ENCODE measurements at regions not wholly inside any gene's neighbourhood (a gene's known extent, or its start where the extent isn't known, plus 50 kb on each side); places are given as distances from the start of the nearest gene placed in this dataset.

DNA sequence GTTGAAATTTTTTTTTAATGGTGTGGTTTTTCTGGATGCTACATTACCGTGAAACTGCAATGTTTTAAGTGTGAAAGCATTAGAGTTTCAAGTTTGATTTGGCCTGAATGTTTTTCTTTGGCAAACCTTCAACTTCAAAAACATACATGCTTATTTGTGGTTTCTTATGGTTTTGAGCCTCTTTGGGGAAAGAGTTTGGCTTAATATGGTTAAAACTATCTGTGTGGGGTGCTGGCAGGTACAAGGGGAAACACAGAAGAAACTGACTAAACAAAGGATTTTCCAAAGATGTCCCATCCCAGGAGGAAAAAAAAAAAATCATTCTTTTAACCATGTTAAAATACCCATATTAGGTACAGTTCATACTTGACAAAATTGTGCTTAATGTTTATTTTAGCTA, 121.1 kb downstream of the HGF start:
- Mint-ChIP-seq H3K9me3 (peaks cover 12% of the 10 kb centered on the region), H3K27ac (no peak overlapping the region), H3K4me1 (no peaks in the 10 kb centered on the region), H3K36me3 (no peaks in the 10 kb centered on the region), H3K27me3 (no peaks in the 10 kb centered on the region), H3K4me3 (no peak overlapping the region)
- no peak for DNase-seq
- CTCF ChIA-PET = no interaction called here

DNA sequence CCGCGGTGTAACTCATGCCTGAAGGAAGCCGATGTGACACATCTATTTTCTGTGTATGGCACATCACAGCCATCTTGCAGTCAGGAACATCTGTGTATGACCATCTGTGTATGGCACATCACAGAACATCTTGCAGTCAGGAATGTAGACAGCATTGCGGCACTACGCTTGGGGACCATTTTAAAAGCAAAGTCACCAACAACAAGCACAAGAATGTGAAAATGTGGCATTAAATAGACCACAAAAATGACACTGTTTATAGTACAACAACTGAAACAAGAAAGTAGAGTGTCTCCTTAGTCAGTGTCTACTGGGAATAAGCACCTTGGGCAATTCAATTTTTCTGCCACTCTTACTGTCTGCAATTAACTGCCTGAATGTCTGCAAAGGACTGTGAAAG, 124.4 kb downstream of the HGF start:
- Mint-ChIP-seq H3K27me3 (no peaks in the 10 kb centered on the region), H3K4me3 (no peak overlapping the region), H3K36me3 (no peaks in the 10 kb centered on the region), H3K27ac (no peak overlapping the region), H3K4me1 (no peaks in the 10 kb centered on the region), H3K9me3 (peaks cover 3% of the 10 kb centered on the region)
- DNase-seq = no peak
- CTCF ChIA-PET = no interaction called here

- H3K36me3 Mint-ChIP-seq = no peaks in the 10 kb centered on the region
- H3K9me3 Mint-ChIP-seq = peaks cover 4% of the 10 kb centered on the region
- H3K4me1 Mint-ChIP-seq = no peaks in the 10 kb centered on the region
- H3K4me3 Mint-ChIP-seq = no peak overlapping the region
- H3K27me3 Mint-ChIP-seq = no peaks in the 10 kb centered on the region
- CTCF ChIA-PET = no interaction called here
- no peak for DNase-seq
- H3K27ac Mint-ChIP-seq = no peak overlapping the region
Observed at GRCh38 chr7:81641873-81642272, 128.0 kb downstream of the HGF start.

- Mint-ChIP-seq H3K4me3 (no peak overlapping the region), H3K9me3 (peaks cover 4% of the 10 kb centered on the region), H3K27ac (no peak overlapping the region), H3K4me1 (no peaks in the 10 kb centered on the region), H3K27me3 (no peaks in the 10 kb centered on the region), H3K36me3 (no peaks in the 10 kb centered on the region)
- CTCF ChIA-PET = no interaction called here
- DNase-seq = no peak
Observed at GRCh38 chr7:81638198-81638597, 131.6 kb downstream of the HGF start.

DNA sequence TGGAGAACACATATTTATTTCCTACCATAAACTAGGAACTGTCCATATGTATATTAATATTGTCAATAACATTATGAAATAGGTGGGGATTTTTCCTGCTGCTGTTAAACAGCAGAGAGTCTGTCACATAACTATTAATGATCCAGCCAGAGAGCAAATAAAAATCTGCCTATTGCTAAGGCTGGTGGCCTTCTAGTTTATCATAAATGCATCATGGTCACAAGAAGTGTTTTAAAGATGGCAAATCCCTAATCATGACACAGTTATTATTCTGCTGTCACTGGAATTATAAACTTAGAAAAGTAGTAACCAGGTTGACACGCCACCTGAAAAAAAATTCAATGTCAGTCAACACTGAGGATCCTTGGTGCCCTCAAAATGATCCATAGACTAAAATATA, 132.3 kb downstream of the HGF start:
- H3K36me3 Mint-ChIP-seq = no peaks in the 10 kb centered on the region

DNA sequence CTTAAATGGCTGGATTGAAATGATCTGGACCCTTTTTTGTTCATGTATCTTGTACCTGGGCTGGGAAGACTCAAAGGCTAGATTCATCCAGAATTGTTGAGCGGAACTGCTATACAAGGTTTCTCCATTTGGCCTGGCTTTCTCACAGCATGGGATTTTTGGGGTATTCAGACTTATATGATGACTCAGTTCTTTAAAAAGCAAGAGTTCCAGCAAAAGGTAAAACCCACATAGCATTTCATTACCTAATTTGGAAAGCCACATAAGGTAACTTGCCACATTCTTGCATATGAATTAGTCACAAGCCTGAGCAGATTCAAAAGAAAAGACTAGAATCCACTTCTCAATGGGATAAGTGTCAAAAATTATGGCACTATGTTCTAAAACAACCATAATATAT, 137.4 kb downstream of the HGF start:
- Mint-ChIP-seq H3K27ac (no peak overlapping the region), H3K4me3 (no peak overlapping the region), H3K9me3 (peaks cover 6% of the 10 kb centered on the region), H3K4me1 (no peaks in the 10 kb centered on the region), H3K27me3 (no peaks in the 10 kb centered on the region), H3K36me3 (no peaks in the 10 kb centered on the region)
- CTCF ChIA-PET = no interaction called here
- DNase-seq = no peak

More for the DNA sequence above, 132.3 kb downstream of the HGF start:
- CTCF ChIA-PET = no interaction called here
- H3K27ac Mint-ChIP-seq = no peak overlapping the region
- H3K4me3 Mint-ChIP-seq = no peak overlapping the region
- H3K27me3 Mint-ChIP-seq = no peaks in the 10 kb centered on the region
- DNase-seq = no peak
- peaks cover 4% of the 10 kb centered on the region for H3K9me3 Mint-ChIP-seq
- no peaks in the 10 kb centered on the region for H3K4me1 Mint-ChIP-seq

- Mint-ChIP-seq H3K4me3 (no peak overlapping the region), H3K27ac (no peak overlapping the region)
- no peak for DNase-seq
Observed at GRCh38 chr7:81630600-81630999, 139.2 kb downstream of the HGF start.

GRCh38 chr7:81629702-81630101, 140.1 kb downstream of the HGF start:
- Mint-ChIP-seq H3K9me3 (peaks cover 6% of the 10 kb centered on the region), H3K4me3 (no peak overlapping the region), H3K36me3 (no peaks in the 10 kb centered on the region), H3K4me1 (no peaks in the 10 kb centered on the region), H3K27ac (no peak overlapping the region), H3K27me3 (no peaks in the 10 kb centered on the region)
- CTCF ChIA-PET = no interaction called here
- no peak for DNase-seq

More at GRCh38 chr7:81630600-81630999, 139.2 kb downstream of the HGF start:
- no peaks in the 10 kb centered on the region for H3K36me3 Mint-ChIP-seq
- H3K9me3 Mint-ChIP-seq = peaks cover 6% of the 10 kb centered on the region
- H3K4me1 Mint-ChIP-seq = no peaks in the 10 kb centered on the region
- no peaks in the 10 kb centered on the region for H3K27me3 Mint-ChIP-seq
- CTCF ChIA-PET = no interaction called here

GRCh38 chr7:81628951-81629350, 140.9 kb downstream of the HGF start:
- no peaks in the 10 kb centered on the region for H3K27me3 Mint-ChIP-seq
- CTCF ChIA-PET = no interaction called here
- DNase-seq = no peak
- no peak overlapping the region for H3K27ac Mint-ChIP-seq
- H3K4me3 Mint-ChIP-seq = no peak overlapping the region
- no peaks in the 10 kb centered on the region for H3K36me3 Mint-ChIP-seq
- no peaks in the 10 kb centered on the region for H3K4me1 Mint-ChIP-seq
- H3K9me3 Mint-ChIP-seq = peaks cover 6% of the 10 kb centered on the region

- Mint-ChIP-seq H3K4me1 (no peaks in the 10 kb centered on the region), H3K36me3 (no peaks in the 10 kb centered on the region), H3K27ac (no peak overlapping the region), H3K9me3 (peaks cover 6% of the 10 kb centered on the region), H3K4me3 (no peak overlapping the region), H3K27me3 (no peaks in the 10 kb centered on the region)
- CTCF ChIA-PET = no interaction called here
- DNase-seq = no peak
Observed at GRCh38 chr7:81627536-81628287, 142.1 kb downstream of the HGF start.

GRCh38 chr7:81626008-81626407, 143.8 kb downstream of the HGF start:
- peaks cover 4% of the 10 kb centered on the region for H3K9me3 Mint-ChIP-seq
- H3K27me3 Mint-ChIP-seq = no peaks in the 10 kb centered on the region
- CTCF ChIA-PET = no interaction called here

DNA sequence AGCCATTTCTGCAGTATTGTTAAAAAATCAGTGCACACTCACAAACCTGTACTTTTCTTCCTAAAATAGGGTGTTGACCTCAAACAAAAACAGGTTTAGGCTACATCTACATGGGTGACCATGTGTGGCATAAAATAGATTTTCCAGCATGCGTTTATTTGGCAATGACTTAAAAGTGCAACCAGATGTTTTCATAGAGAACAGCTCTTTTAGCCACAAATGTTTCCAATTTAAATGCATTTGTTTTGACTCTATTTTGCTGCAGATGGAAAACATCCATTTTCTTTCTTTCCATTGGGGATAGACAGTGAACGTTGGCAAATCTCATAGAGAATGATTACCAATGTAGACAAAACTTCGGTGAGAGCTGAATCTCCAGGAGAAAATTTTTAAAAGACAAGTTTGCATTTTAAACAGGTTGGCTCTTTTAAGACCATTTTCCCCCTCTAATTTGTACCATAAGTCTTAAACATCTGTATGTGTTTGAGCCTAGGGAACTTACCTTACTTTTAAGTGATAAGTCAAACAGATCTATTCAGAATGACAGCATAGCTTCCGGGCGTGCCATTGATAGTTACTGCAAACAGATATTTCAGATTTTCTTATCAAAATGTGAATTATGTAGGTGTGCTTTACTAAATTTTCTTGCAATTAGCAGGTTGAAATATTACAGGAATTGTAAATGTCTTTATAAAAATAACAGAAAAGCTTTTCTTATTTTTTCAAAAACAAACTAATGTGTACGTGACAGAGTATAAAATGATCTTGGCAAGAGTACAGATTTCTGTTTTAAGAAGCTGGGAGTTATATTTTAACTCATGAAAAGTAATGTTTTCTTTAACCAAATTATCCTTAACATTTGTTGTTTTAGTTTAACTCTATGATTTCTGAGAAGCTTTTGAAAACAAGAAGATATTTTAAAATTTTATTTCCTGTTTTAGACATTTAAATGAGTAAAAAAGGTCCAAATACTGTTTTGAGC, 144.9 kb downstream of the HGF start:
- Mint-ChIP-seq H3K36me3 (no peaks in the 10 kb centered on the region), H3K4me1 (no peaks in the 10 kb centered on the region), H3K4me3 (no peak overlapping the region), H3K27ac (no peak overlapping the region), H3K27me3 (no peaks in the 10 kb centered on the region), H3K9me3 (peaks cover 2% of the 10 kb centered on the region)
- CTCF ChIA-PET = interaction anchor here (0.7 kb wide), 1 partner anchor 10 kb away, joined by 3 read pairs; no protein-coding TSS in a partner anchor
- no peak for DNase-seq

More at GRCh38 chr7:81626008-81626407, 143.8 kb downstream of the HGF start:
- Mint-ChIP-seq H3K27ac (no peak overlapping the region), H3K4me1 (no peaks in the 10 kb centered on the region), H3K4me3 (no peak overlapping the region), H3K36me3 (no peaks in the 10 kb centered on the region)
- DNase-seq = no peak

- no peak for DNase-seq
- CTCF ChIA-PET = no interaction called here
- Mint-ChIP-seq H3K4me3 (no peak overlapping the region), H3K9me3 (peaks cover 2% of the 10 kb centered on the region), H3K36me3 (no peaks in the 10 kb centered on the region), H3K4me1 (no peaks in the 10 kb centered on the region), H3K27me3 (no peaks in the 10 kb centered on the region), H3K27ac (no peak overlapping the region)
Observed at GRCh38 chr7:81624021-81624592, 145.7 kb downstream of the HGF start.

DNA sequence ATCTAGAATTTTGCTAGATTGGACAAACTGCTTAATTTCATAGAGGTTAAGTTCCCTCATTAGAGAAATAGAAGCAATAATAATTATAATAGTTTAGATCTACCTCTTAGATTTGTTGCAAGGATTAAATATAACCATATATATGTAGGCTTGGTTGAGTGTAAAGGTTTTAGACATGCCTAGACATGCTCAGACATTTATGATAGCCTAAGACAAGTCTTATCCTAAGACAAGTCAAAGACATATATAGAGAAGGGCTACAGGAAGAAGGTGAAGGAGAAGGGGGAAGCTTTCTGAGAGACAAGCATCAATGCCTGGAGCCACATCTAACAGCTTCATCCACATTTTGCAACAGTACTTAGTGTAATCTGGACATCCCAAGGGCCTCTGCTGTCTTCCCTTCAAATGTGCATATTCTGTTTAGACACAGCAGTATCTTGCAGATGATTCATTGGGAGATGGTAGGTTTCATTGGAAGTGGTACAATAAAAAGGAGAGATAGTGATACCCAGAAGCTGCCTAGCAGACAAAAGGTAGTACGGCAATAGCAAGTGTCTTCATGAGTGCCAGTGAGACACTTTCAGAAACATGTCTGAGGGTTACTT, 146.5 kb downstream of the HGF start:
- peaks cover 2% of the 10 kb centered on the region for H3K9me3 Mint-ChIP-seq
- H3K4me3 Mint-ChIP-seq = no peak overlapping the region
- H3K36me3 Mint-ChIP-seq = no peaks in the 10 kb centered on the region
- H3K4me1 Mint-ChIP-seq = no peaks in the 10 kb centered on the region
- CTCF ChIA-PET = no interaction called here
- no peak overlapping the region for H3K27ac Mint-ChIP-seq
- DNase-seq = no peak
- H3K27me3 Mint-ChIP-seq = no peaks in the 10 kb centered on the region
